ENCODE measurements at regions not wholly inside any gene's neighbourhood (a gene's known extent, or its start where the extent isn't known, plus 50 kb on each side); places are given as distances from the start of the nearest gene placed in this dataset.

DNA sequence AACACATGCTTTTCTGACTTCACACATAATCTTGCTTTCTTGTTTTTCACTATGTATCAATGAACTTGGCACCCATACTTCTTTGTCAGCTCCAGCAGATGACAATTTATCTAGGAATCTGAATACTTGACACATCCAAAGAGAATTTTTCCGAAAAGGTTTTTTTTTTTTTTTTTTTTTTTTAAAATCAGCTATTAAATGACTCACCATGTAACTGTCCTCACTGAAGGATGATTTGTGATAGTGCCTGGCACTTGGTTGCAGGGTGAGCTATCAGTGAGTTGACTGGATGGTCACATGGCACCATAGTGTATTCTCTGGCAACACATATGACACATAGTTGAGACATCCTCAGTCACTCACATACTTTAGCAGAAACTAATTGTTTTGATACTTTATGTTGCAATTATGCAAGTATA, 133.4 kb upstream of the E2F8 start:
- ATAC-seq = no peak

DNA sequence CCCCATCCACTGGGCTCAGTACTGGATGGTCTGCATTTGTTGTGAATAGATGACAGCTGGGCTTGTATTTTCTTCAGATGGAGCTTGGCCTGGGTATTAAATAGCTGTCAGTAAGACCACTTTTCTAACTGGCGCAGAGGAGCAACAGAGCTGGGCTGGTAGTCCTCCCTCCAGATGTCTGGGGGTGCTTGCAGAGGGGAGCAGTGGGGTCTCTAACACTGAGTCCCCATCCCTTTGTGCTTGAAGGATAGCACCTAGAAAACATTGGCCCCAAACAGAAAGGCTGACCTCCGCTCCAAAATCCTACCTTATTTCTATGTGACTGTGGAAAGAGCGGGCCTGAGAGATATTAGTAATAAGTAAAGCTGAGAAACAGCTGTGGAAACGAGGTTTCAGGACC, 131.6 kb upstream of the E2F8 start:
- Mint-ChIP-seq H3K4me1 (no peaks in the 10 kb centered on the region), H3K36me3 (no peaks in the 10 kb centered on the region), H3K27me3 (no peaks in the 10 kb centered on the region), H3K9me3 (no peaks in the 10 kb centered on the region), H3K4me3 (no peak overlapping the region), H3K27ac (no peak overlapping the region)
- no peak for ATAC-seq

More for the DNA sequence above, 133.4 kb upstream of the E2F8 start:
- Mint-ChIP-seq H3K36me3 (no peaks in the 10 kb centered on the region), H3K4me1 (no peaks in the 10 kb centered on the region), H3K27me3 (no peaks in the 10 kb centered on the region), H3K4me3 (no peak overlapping the region), H3K27ac (no peak overlapping the region), H3K9me3 (no peaks in the 10 kb centered on the region)

DNA sequence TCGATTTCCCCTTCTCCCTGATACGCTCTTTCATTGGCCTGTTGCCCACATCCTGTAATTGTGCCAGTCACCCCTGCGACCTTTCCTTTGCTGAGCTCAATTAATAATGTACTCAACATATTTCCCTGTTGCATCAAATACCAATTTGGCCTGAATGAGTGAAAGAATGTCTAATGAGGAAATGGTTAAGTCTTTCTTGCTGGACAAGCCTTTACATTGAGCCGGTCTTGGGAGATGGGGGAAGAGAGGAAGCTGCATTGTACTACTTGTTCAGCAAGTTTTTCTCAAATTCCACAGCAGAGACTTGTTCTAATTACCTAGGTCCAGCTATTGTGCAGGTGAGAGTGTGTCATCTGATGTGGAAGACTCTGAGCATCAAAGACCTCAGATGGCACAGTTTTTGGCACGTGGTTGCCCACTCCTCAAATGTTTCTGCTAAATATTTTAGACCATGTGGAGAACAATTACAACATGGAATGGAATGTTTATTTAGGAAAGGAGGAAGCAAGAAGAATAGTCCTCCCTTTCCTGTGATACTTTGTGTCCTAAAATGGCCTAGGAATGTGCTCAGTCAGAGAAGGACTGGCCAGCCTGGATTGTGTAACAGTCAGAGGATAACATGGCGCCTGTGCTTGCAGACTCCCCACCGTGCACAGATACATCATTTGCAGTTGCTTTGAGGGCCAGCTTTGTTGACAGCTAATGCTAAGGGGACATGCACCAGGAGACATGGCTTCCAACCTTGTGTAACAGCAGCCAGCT, 129.5 kb upstream of the E2F8 start:
- H3K9me3 Mint-ChIP-seq = no peaks in the 10 kb centered on the region
- H3K27me3 Mint-ChIP-seq = no peaks in the 10 kb centered on the region
- ATAC-seq = no peak
- H3K4me1 Mint-ChIP-seq = no peaks in the 10 kb centered on the region
- no peak overlapping the region for H3K27ac Mint-ChIP-seq
- H3K36me3 Mint-ChIP-seq = no peaks in the 10 kb centered on the region
- H3K4me3 Mint-ChIP-seq = no peak overlapping the region

GRCh38 chr11:19368726-19369375, 128.1 kb upstream of the E2F8 start:
- no peaks in the 10 kb centered on the region for H3K36me3 Mint-ChIP-seq
- H3K4me3 Mint-ChIP-seq = no peak overlapping the region
- peaks cover 6% of the 10 kb centered on the region for H3K27me3 Mint-ChIP-seq
- no peaks in the 10 kb centered on the region for H3K4me1 Mint-ChIP-seq
- H3K27ac Mint-ChIP-seq = no peak overlapping the region
- ATAC-seq = no peak
- H3K9me3 Mint-ChIP-seq = no peaks in the 10 kb centered on the region

DNA sequence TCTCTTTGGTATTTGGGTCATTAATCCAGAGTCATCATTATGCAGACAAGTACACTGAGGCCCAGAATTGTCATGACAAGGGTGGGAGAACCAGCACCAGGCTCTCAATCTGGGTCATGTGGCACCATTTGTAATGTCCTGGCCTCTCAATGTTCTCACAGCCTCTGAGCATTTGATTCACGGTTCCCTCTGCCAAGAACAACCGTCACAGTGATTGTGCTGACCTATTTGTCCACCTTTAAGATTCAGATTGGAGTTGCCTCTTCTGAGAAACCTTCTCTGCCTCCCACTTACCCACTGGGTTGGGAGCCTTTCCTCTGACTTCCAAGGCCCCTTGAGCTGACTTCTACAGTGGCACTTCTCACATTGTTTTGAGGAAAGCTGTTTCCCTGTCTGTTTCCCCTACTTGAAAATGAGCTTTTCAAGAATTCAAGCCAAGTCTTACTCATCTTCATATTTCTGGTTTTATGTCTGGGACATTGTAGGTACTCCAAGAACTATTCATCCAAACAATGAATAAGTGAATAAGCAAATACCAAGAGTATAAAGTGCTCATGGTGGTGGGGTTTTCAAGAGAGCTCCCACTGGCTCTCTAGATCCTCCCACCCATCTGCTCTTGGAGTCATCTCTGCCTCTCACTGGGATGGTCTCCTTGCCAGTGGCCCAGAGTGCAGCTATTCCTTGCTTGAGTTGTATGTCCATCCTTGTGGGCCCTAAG, 126.4 kb upstream of the E2F8 start:
- Mint-ChIP-seq H3K4me3 (no peak overlapping the region), H3K27ac (no peak overlapping the region), H3K4me1 (no peaks in the 10 kb centered on the region), H3K36me3 (no peaks in the 10 kb centered on the region), H3K27me3 (peaks cover 9% of the 10 kb centered on the region), H3K9me3 (no peaks in the 10 kb centered on the region)
- no peak for ATAC-seq

DNA sequence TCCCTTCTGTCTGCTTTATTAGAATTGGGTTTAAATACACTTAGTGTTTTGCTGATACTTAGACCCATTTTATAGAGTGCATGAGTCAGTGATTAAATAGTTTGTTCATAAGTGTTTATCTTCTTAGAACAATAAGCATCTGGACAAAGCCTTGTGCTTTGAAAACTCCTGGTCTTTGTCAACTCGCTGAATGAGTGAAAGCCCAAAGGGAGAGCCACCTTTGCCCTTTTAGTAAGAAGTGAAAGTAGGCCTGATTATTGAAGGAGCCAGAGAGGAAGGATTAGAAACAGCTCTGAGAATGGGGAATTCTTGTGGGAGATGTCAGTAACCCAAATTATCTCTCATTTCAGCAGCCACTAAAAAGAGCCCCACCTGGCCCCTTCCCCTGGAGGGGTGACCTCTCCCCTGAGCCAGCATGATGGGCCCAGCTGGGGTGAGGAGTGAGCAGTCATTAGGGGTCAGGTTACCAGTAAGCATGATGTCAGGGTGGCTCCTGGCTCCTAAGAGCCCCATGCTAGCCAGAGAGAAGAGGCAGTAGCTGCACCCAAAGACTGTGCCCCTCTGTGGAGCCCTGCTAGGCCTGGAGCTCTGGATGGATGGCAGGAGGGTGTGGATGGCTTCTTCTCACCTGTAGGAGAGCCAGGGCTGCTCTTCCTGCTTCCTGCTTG, 125.1 kb upstream of the E2F8 start:
- ATAC-seq = no peak
- H3K27ac Mint-ChIP-seq = no peak overlapping the region
- H3K9me3 Mint-ChIP-seq = no peaks in the 10 kb centered on the region
- no peaks in the 10 kb centered on the region for H3K36me3 Mint-ChIP-seq
- H3K4me1 Mint-ChIP-seq = no peaks in the 10 kb centered on the region
- no peak overlapping the region for H3K4me3 Mint-ChIP-seq
- H3K27me3 Mint-ChIP-seq = peaks cover 9% of the 10 kb centered on the region

DNA sequence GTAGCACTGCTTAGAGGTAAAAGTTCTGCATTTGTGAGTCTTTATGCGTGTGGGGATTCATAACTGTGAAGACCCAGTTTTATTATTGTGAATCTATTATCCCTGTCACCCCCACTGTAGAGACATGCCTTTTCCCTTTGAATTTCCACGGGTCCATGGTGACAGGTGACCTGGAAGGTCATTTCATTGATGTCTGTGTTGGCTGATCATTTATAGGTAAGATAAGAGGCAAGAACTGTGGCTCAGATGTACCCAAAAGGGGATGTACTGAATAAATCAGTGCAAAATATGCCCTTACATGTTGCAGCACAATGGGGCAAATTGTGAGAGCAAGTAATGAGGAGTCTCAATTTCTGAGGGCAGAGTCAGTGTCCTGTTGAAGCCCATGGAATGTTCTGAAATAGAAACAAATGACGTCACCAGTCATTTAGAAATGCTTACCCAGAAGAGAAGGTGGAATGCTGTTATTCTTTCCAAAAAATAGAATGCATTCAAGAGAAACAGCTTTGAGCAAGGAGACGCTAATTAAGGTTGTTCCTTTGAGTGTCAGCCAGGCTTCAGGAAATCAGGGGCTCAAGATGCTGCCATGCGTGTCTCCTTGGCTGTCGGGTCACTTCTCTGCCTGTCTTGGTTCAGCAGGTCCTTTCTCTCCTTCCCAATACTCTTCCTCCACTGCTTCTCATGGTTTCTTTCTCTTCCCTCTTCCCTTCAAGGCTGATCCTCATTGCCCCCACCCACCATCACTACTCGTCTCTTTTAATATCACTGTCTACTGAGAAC, 118.7 kb upstream of the E2F8 start:
- no peak for ATAC-seq
- Mint-ChIP-seq H3K4me3 (no peak overlapping the region), H3K27ac (no peak overlapping the region), H3K9me3 (no peaks in the 10 kb centered on the region), H3K4me1 (no peaks in the 10 kb centered on the region), H3K36me3 (no peaks in the 10 kb centered on the region), H3K27me3 (peaks cover 20% of the 10 kb centered on the region)

DNA sequence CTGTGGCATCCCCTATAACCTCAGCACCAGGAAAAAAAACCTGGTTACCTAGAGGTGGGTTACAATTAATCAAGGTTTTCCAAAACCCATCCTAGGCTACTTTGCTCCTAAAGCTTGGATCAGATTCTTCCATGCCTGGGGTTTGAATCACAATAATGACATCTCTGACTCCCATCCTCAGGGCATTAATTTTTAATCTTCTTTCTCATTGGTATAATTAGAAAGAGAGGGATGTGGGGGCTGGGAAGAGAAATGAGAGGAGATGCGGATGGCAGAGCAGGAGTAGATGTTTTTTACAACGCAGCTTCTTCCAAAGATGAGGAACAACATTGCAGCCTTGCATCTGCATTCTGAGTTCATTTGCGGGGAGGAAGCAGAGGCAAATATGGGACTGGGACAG, 117.2 kb upstream of the E2F8 start:
- no peaks in the 10 kb centered on the region for H3K4me1 Mint-ChIP-seq
- H3K27ac Mint-ChIP-seq = no peak overlapping the region
- ATAC-seq = no peak
- peaks cover 12% of the 10 kb centered on the region for H3K27me3 Mint-ChIP-seq
- H3K36me3 Mint-ChIP-seq = no peaks in the 10 kb centered on the region
- H3K9me3 Mint-ChIP-seq = no peaks in the 10 kb centered on the region
- no peak overlapping the region for H3K4me3 Mint-ChIP-seq

DNA sequence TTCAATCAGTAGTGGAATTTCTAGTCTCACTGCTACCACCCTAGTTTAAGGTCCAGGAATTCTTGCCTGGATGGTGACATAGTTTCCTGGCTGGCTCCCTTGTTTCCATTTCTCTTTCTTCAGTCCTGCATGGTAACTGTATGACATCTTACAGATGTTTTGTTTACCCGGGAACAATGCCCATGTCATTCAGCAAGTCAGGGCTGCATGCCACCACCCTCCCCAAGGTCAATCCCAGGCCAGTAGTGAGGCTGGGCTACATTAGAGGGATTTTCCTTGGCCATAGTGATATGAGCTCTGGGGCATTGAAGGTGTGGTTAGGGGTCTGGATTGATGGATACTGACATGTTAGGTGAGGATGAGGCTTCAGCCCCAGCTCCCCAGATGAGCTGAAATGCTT, 114.9 kb upstream of the E2F8 start:
- H3K4me1 Mint-ChIP-seq = no peaks in the 10 kb centered on the region
- peaks cover 27% of the 10 kb centered on the region for H3K27me3 Mint-ChIP-seq
- H3K4me3 Mint-ChIP-seq = no peak overlapping the region
- no peaks in the 10 kb centered on the region for H3K9me3 Mint-ChIP-seq
- no peak overlapping the region for H3K27ac Mint-ChIP-seq
- no peak for ATAC-seq
- H3K36me3 Mint-ChIP-seq = no peaks in the 10 kb centered on the region

- Mint-ChIP-seq H3K4me1 (no peaks in the 10 kb centered on the region), H3K27ac (no peak overlapping the region), H3K4me3 (no peak overlapping the region), H3K36me3 (no peaks in the 10 kb centered on the region), H3K9me3 (no peaks in the 10 kb centered on the region), H3K27me3 (peaks cover 43% of the 10 kb centered on the region)
- ATAC-seq = no peak
Measured at GRCh38 chr11:19353287-19353850, 112.6 kb upstream of the E2F8 start.

DNA sequence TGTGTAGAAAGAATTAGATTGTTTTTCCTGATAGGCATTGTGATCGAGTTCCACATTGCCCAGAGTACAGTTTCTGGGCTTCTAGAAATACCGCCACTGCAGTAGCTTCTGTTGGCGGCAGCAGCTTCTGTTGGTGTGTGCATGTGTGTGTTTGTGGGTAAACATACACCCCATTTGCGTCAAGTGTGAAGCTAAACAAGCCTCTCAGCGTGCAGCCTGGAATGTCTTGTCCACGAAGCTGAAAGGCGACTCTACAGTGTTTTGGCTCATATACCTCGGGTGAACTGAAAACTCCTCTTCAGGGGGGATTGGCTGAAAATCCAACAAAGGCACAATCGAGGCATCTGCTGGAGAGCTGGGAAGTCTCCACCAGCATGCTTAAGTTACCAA, 112.0 kb upstream of the E2F8 start:
- no peaks in the 10 kb centered on the region for H3K9me3 Mint-ChIP-seq
- no peak for ATAC-seq
- H3K27ac Mint-ChIP-seq = no peak overlapping the region
- peaks cover 48% of the 10 kb centered on the region for H3K27me3 Mint-ChIP-seq
- no peaks in the 10 kb centered on the region for H3K4me1 Mint-ChIP-seq
- H3K36me3 Mint-ChIP-seq = no peaks in the 10 kb centered on the region
- H3K4me3 Mint-ChIP-seq = no peak overlapping the region

DNA sequence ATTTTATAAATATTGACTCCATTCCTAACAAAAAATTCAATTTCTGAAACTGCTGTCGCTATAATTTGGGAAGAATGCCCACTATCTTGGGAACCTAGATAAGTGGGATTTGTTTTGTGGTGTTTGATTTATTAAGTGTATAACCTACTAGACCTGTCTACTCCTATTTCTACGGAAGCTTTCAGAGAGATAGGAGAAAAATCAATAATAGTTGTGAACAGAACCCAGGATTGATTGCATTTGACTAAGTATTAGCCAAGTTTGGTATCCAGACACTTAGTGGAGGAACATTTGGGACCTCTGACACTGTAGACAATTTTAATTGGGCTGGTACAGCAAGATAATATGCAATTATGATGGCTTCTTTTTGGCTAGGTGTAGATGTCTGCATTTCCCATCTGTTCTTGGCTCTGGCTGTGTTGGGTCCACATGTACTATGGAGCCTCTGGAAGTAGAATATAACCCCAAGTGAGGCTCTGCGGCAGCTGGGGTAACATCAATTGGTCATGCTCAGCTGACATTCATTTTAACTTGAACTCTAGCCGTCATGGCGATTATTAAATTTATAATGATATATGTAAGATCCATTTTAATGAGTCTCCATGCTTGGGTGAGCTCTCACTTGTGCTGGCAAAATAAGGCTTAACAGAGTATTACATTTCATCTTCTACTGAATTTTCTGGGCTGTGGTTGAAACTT, 111.5 kb upstream of the E2F8 start:
- no peaks in the 10 kb centered on the region for H3K36me3 Mint-ChIP-seq
- no peaks in the 10 kb centered on the region for H3K9me3 Mint-ChIP-seq
- peaks cover 53% of the 10 kb centered on the region for H3K27me3 Mint-ChIP-seq
- no peak overlapping the region for H3K4me3 Mint-ChIP-seq
- H3K27ac Mint-ChIP-seq = no peak overlapping the region
- ATAC-seq = no peak
- H3K4me1 Mint-ChIP-seq = no peaks in the 10 kb centered on the region

DNA sequence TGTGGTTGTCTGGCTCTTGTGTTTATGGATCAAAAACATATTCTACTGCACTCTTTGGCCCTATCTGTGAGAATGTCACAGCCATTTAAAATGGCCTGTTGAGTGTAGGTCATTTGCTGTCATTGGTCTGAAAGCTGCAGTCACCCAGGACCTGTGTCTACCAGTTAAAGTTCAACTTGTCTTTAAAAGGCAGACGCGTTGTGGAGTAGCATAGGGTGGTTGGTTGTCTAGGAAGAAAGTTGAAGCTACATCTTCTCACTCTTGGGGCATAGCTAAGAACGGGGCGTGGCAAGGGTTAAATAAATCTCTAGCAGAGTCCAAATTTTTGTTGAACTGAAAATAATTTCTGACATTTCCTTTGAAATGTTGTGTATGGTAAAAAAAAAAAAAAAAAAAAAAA, 110.7 kb upstream of the E2F8 start:
- H3K36me3 Mint-ChIP-seq = no peaks in the 10 kb centered on the region

DNA sequence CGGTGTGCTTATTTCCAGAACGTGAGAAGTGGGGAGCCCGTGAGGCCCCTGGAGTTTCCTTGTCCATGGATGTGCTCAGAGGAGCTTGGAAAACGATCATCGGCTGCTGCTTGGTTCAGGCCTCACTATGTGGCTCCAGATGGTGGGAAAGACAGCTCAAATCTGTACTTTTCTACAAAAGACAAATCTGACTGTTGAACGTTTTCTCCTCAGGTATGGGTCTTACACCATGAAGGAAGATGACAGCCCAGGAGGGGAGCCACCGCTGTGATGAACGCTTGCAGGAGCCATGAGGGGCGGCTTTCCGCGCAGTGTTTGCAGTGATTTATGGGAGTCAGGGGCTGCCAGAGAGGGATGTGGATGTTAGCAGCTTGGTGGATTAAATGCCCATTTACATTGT, 109.4 kb upstream of the E2F8 start:
- ATAC-seq = no peak
- Mint-ChIP-seq H3K9me3 (no peaks in the 10 kb centered on the region), H3K36me3 (no peaks in the 10 kb centered on the region), H3K27ac (no peak overlapping the region), H3K4me3 (no peak overlapping the region), H3K27me3 (peaks cover 62% of the 10 kb centered on the region), H3K4me1 (peaks cover 10% of the 10 kb centered on the region)

More for the DNA sequence above, 110.7 kb upstream of the E2F8 start:
- Mint-ChIP-seq H3K4me1 (peaks cover under 1% of the 10 kb centered on the region), H3K9me3 (no peaks in the 10 kb centered on the region), H3K4me3 (no peak overlapping the region), H3K27ac (no peak overlapping the region), H3K27me3 (peaks cover 60% of the 10 kb centered on the region)
- no peak for ATAC-seq
